ENCODE measurements at regions not wholly inside any gene's neighbourhood (a gene's known extent, or its start where the extent isn't known, plus 50 kb on each side); places are given as distances from the start of the nearest gene placed in this dataset.

- TF ChIP-seq, protein P1, sequence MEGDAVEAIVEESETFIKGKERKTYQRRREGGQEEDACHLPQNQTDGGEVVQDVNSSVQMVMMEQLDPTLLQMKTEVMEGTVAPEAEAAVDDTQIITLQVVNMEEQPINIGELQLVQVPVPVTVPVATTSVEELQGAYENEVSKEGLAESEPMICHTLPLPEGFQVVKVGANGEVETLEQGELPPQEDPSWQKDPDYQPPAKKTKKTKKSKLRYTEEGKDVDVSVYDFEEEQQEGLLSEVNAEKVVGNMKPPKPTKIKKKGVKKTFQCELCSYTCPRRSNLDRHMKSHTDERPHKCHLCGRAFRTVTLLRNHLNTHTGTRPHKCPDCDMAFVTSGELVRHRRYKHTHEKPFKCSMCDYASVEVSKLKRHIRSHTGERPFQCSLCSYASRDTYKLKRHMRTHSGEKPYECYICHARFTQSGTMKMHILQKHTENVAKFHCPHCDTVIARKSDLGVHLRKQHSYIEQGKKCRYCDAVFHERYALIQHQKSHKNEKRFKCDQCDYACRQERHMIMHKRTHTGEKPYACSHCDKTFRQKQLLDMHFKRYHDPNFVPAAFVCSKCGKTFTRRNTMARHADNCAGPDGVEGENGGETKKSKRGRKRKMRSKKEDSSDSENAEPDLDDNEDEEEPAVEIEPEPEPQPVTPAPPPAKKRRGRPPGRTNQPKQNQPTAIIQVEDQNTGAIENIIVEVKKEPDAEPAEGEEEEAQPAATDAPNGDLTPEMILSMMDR (IDR thresholded peaks at IDR 0.05), result no peak
- TF ChIP-seq EP300 (IDR thresholded peaks at IDR 0.05), result no peak
- TF ChIP-seq POLR2A (IDR thresholded peaks at IDR 0.05), result no peak
These were observed 284.1 kb downstream of the CASP12 start for GRCh38 chr11:104614117-104614680.

All from ovary (tissue), 3 donors.